Caco-2 (cell line): ENCODE measurements at regions not wholly inside any gene's neighbourhood (a gene's known extent, or its start where the extent isn't known, plus 50 kb on each side); places are given as distances from the start of the nearest gene placed in this dataset.

Experiments used
- BruUV-seq: library from RNA; stranded (reverse); fragments of 400-500 nt; replicated peaks from 2 replicates; lab custom pipeline; 2021; lab: Mats Ljungman, UMichigan
- CTCF ChIA-PET: fragments of 300-600 bp; sonication (Branson Sonifier 250); formaldehyde crosslinking; loops from one replicate; lab custom pipeline; 2022; ENCODE audit warnings: antibody characterized with exemption; lab: Charles Lee
- POLR2A ChIA-PET: fragments of 300-600 bp; sonication (Branson Sonifier 250); formaldehyde crosslinking; loops from one replicate; lab custom pipeline; 2022; ENCODE audit warnings: antibody characterized with exemption; lab: Charles Lee
- DNase-seq, 2 experiments: peaks; one replicate each; pipeline versions ENCODE4 v3.0.0 to v3.0.0-alpha.2; 2020 to 2022
- H3K27me3 ChIP-seq: replicated peaks from 2 replicates; pipeline ENCODE4 v1.6.0; 2011; ENCODE audit warnings: low read length; ENCODE audit not compliant: control insufficient read depth, insufficient read depth
- H3K36me3 ChIP-seq: 2 replicates; pipeline ENCODE4 v1.5.1; 2011; ENCODE audit warnings: low read length; ENCODE audit not compliant: control insufficient read depth, insufficient read depth
- H3K4me1 ChIP-seq: fragments of 250-450 bp; sonication (Bioruptor Pico); 2 replicates; pipeline ENCODE4 v1.5.1; 2020; ENCODE audit warnings: mild to moderate bottlenecking
- H3K4me3 ChIP-seq: 2 replicates; pipeline ENCODE4 v1.5.1; 2011; ENCODE audit warnings: low read depth, mild to moderate bottlenecking, control low read depth, low read length
- H3K9me3 ChIP-seq: fragments of 250-450 bp; sonication (Bioruptor Pico); 2 replicates; pipeline ENCODE4 v1.5.1; 2020; ENCODE audit warnings: mild to moderate bottlenecking, moderate library complexity
- H3K27ac Mint-ChIP-seq: one replicate; pipeline ENCODE4 v1.8.0; 2022; ENCODE audit warnings: mixed read lengths; ENCODE audit not compliant: unreplicated experiment
- H3K27me3 Mint-ChIP-seq: one replicate; pipeline ENCODE4 v1.8.0; 2022; ENCODE audit warnings: mixed read lengths; ENCODE audit not compliant: insufficient read depth, unreplicated experiment
- H3K36me3 Mint-ChIP-seq: one replicate; pipeline ENCODE4 v1.8.0; 2022; ENCODE audit warnings: mild to moderate bottlenecking, mixed read lengths; ENCODE audit not compliant: insufficient read depth, unreplicated experiment
- H3K4me1 Mint-ChIP-seq: one replicate; pipeline ENCODE4 v1.8.0; 2022; ENCODE audit warnings: low read depth, mixed read lengths; ENCODE audit not compliant: unreplicated experiment
- H3K4me3 Mint-ChIP-seq: one replicate; pipeline ENCODE4 v1.8.0; 2022; ENCODE audit warnings: mild to moderate bottlenecking, moderate library complexity, mixed read lengths; ENCODE audit not compliant: unreplicated experiment
- H3K9me3 Mint-ChIP-seq: one replicate; pipeline ENCODE4 v1.8.0; 2022; ENCODE audit warnings: mixed read lengths; ENCODE audit not compliant: unreplicated experiment
- CTCF ChIP-seq, 2 experiments: fragments of 200-600 bp in 1 of 2; IDR thresholded peaks; 1 replicate in 1 of 2; 2 replicates in 1 of 2; pipeline versions ENCODE4 v1.5.1 to v1.8.0; 2011 to 2022; ENCODE audit warnings: antibody characterized with exemption in 1 of 2, control low read depth in 1 of 2, inconsistent platforms in 1 of 2, low read depth in 1 of 2, low read length in 1 of 2, mild to moderate bottlenecking in 1 of 2, moderate library complexity in 1 of 2; ENCODE audit not compliant: insufficient read depth in 1 of 2, severe bottlenecking in 1 of 2, unreplicated experiment in 1 of 2
- intact Hi-C: fragments of 100-400 bp; cut with micrococcal nuclease; formaldehyde crosslinking; loops from one replicate; pipeline ENCODE4 v1.10.0; 2022; ENCODE audit not compliant: unreplicated experiment

- POLR2A ChIA-PET = no interaction called here
- no peak for TF ChIP-seq CTCF (IDR thresholded peaks at IDR 0.05; ENCODE audit: insufficient read depth in 1 of 2, low read depth in 1 of 2, low read length in 1 of 2, severe bottlenecking in 1 of 2, unreplicated experiment in 1 of 2)
- no TSS peak for BruUV-seq
- Mint-ChIP-seq H3K4me1 (peaks cover 26% of the 10 kb centered on the region), H3K27ac (no peak overlapping the region), H3K4me3 (no peak overlapping the region), H3K27me3 (no peaks in the 10 kb centered on the region), H3K9me3 (no peaks in the 10 kb centered on the region), H3K36me3 (peaks cover under 1% of the 10 kb centered on the region)
- CTCF ChIA-PET = no interaction called here
- Histone ChIP-seq H3K36me3 (no peaks in the 10 kb centered on the region), H3K4me3 (no peak overlapping the region), H3K9me3 (no peaks in the 10 kb centered on the region), H3K27me3 (no peaks in the 10 kb centered on the region), H3K4me1 (peaks cover 17% of the 10 kb centered on the region)
- no peak for DNase-seq
- intact Hi-C loops = no loop called here
Observed at GRCh38 chr3:42035007-42035406, 56.1 kb upstream of the TRAK1 start.

- intact Hi-C loops = no loop called here
Observed at GRCh38 chr3:42033741-42034140, 57.4 kb upstream of the TRAK1 start.

GRCh38 chr3:42032693-42033349 lies 58.3 kb upstream of the TRAK1 start:
- Mint-ChIP-seq H3K4me1 (peaks cover 32% of the 10 kb centered on the region), H3K36me3 (peaks cover 6% of the 10 kb centered on the region), H3K4me3 (no peak overlapping the region), H3K27ac (no peak overlapping the region), H3K9me3 (no peaks in the 10 kb centered on the region), H3K27me3 (no peaks in the 10 kb centered on the region)
- Histone ChIP-seq H3K36me3 (no peaks in the 10 kb centered on the region), H3K4me3 (no peak overlapping the region), H3K27me3 (no peaks in the 10 kb centered on the region), H3K4me1 (peaks cover 17% of the 10 kb centered on the region), H3K9me3 (no peaks in the 10 kb centered on the region)
- POLR2A ChIA-PET = no interaction called here
- TF ChIP-seq CTCF (IDR thresholded peaks at IDR 0.05; ENCODE audit: insufficient read depth in 1 of 2, low read depth in 1 of 2, low read length in 1 of 2, severe bottlenecking in 1 of 2, unreplicated experiment in 1 of 2) = no peak
- no TSS peak for BruUV-seq
- CTCF ChIA-PET = no interaction called here
- intact Hi-C loops = no loop called here
- DNase-seq = no peak

More at GRCh38 chr3:42033741-42034140, 57.4 kb upstream of the TRAK1 start:
- peaks cover 32% of the 10 kb centered on the region for H3K4me1 Mint-ChIP-seq
- Histone ChIP-seq H3K4me3 (no peak overlapping the region), H3K27me3 (no peaks in the 10 kb centered on the region), H3K36me3 (no peaks in the 10 kb centered on the region), H3K4me1 (peaks cover 17% of the 10 kb centered on the region), H3K9me3 (no peaks in the 10 kb centered on the region)
- no peaks in the 10 kb centered on the region for H3K9me3 Mint-ChIP-seq
- DNase-seq = no peak
- ChIA-PET POLR2A (no interaction called here), CTCF (no interaction called here)
- no TSS peak for BruUV-seq
- no peak overlapping the region for H3K27ac Mint-ChIP-seq
- no peak overlapping the region for H3K4me3 Mint-ChIP-seq
- TF ChIP-seq CTCF (IDR thresholded peaks at IDR 0.05; ENCODE audit: insufficient read depth in 1 of 2, low read depth in 1 of 2, low read length in 1 of 2, severe bottlenecking in 1 of 2, unreplicated experiment in 1 of 2) = no peak
- peaks cover 6% of the 10 kb centered on the region for H3K36me3 Mint-ChIP-seq
- no peaks in the 10 kb centered on the region for H3K27me3 Mint-ChIP-seq
